Psoas muscle (tissue), 7 donors: ENCODE measurements at regions not wholly inside any gene's neighbourhood (a gene's known extent, or its start where the extent isn't known, plus 50 kb on each side); places are given as distances from the start of the nearest gene placed in this dataset.

Experiments
- ATAC-seq, 4 donors: fragments of 200-7000 bp; cut with Tn5 transposase; one replicate each; pipeline ENCODE4 v1.9.1; 2020; ENCODE audit warnings: moderate library complexity in 3 of 4, mild to moderate bottlenecking in 2 of 4
- DNase-seq, 2 donors: peaks; one replicate each; pipeline ENCODE4 v3.0.0-alpha.2; 2020
- H3K27ac ChIP-seq: fragments of 200-600 bp; one replicate; pipeline ENCODE4 v1.8.0; 2022
- H3K27me3 ChIP-seq, 3 donors: fragments of 200-600 bp in 1 of 3; one replicate each; pipeline versions ENCODE4 v1.6.1 to v1.8.0; 2013 to 2022; ENCODE audit warnings: low read length in 2 of 3, mild to moderate bottlenecking in 2 of 3, moderate library complexity in 1 of 3; ENCODE audit not compliant: insufficient read depth in 3 of 3
- H3K36me3 ChIP-seq, 2 donors: fragments of 200-600 bp in 1 of 2; one replicate each; pipeline versions ENCODE4 v1.6.1 to v1.8.0; 2013 to 2022; ENCODE audit warnings: low read depth in 1 of 2, mild to moderate bottlenecking in 1 of 2, moderate library complexity in 1 of 2; ENCODE audit not compliant: insufficient read depth in 1 of 2
- H3K4me1 ChIP-seq: fragments of 200-600 bp; one replicate; pipeline ENCODE4 v1.8.0; 2022
- H3K4me3 ChIP-seq: fragments of 200-600 bp; one replicate; pipeline ENCODE4 v1.8.0; 2022; ENCODE audit warnings: mild to moderate bottlenecking
- H3K9me3 ChIP-seq: fragments of 200-600 bp; one replicate; pipeline ENCODE4 v1.8.0; 2022
- CTCF ChIP-seq: fragments of 200-600 bp; IDR thresholded peaks from one replicate; pipeline ENCODE4 v1.8.0; 2022; ENCODE audit warnings: antibody characterized with exemption
- WGBS, 3 donors: extraction: QIAGEN DNeasy Blood & Tissue Kit; methylation state at CpG; one replicate each; pipeline versions ENCODE4 v1.1.6 to v1.1.7; 2013; 5-methylcytosine and 5-hydroxymethylcytosine counted together
- intact Hi-C, 2 donors: fragments of 100-400 bp; cut with DNase I; formaldehyde crosslinking; loops; one replicate each; pipeline versions ENCODE4 v1.11.0 to v1.14.2; 2022
- donor health status: healthy with polysubstance abuse.
- donor health status: DM: no; HTN: no; CAD: no; lungs with moderate emphysema.
- donor health status: Bipolar disorder and iron deficiency.
- donor health status: healthy.
- donor health status: DM: yes; HTN: yes; CAD: no.
- donor health status: DM: no; HTN: no; CAD: no.
- donor health status: DM: yes; HTN: yes; CAD: no.

GRCh38 chr6:10307476-10307875 is 107.4 kb downstream of the TFAP2A start:
- peaks cover 0 to 4% (median 2%) of the 10 kb centered on the region in 3 donors for H3K27me3 ChIP-seq
- H3K36me3 ChIP-seq, result no peaks in the 10 kb centered on the region
- no peaks in the 10 kb centered on the region for H3K4me1 ChIP-seq
- H3K4me3 ChIP-seq, result no peak overlapping the region
- no peak overlapping the region for H3K27ac ChIP-seq
- no peak for TF ChIP-seq CTCF
- ATAC-seq (no peak), DNase-seq (no peak)
- intact Hi-C loops, result no loop called here
- WGBS, 3 donors, result 49 to 53% (median 52%) methylated on average over 3 of the region's 3 CpGs
- H3K9me3 ChIP-seq, result no peaks in the 10 kb centered on the region

GRCh38 chr6:10307028-10307427 is 107.8 kb downstream of the TFAP2A start:
- Histone ChIP-seq H3K27ac (no peak overlapping the region), H3K4me1 (no peaks in the 10 kb centered on the region), H3K27me3 (peaks cover 0 to 4% (median 2%) of the 10 kb centered on the region in 3 donors), H3K36me3 (no peaks in the 10 kb centered on the region), H3K9me3 (no peaks in the 10 kb centered on the region), H3K4me3 (no peak overlapping the region)
- no peak for TF ChIP-seq CTCF
- intact Hi-C loops, result no loop called here
- ATAC-seq (no peak), DNase-seq (no peak)
- WGBS, 3 donors, result 92 to 94% (median 92%) methylated on average over 7 of the region's 7 CpGs

GRCh38 chr6:10305790-10306415 is 109.0 kb downstream of the TFAP2A start:
- ATAC-seq, result no peak
- no peaks in the 10 kb centered on the region for H3K4me1 ChIP-seq
- H3K4me3 ChIP-seq, result no peak overlapping the region
- no peaks in the 10 kb centered on the region for H3K36me3 ChIP-seq
- peaks cover 0 to 4% (median under 1%) of the 10 kb centered on the region in 3 donors for H3K27me3 ChIP-seq
- DNase-seq, result no peak
- H3K9me3 ChIP-seq, result no peaks in the 10 kb centered on the region
- 86 to 89% (median 88%) methylated on average over 7 of the region's 7 CpGs for WGBS, 3 donors
- no peak for TF ChIP-seq CTCF
- intact Hi-C loops, result no loop called here
- H3K27ac ChIP-seq, result no peak overlapping the region

- no peak overlapping the region for H3K4me3 ChIP-seq
- no peaks in the 10 kb centered on the region for H3K4me1 ChIP-seq
- no peaks in the 10 kb centered on the region for H3K9me3 ChIP-seq
- intact Hi-C loops, result no loop called here
- no peaks in the 10 kb centered on the region for H3K36me3 ChIP-seq
- TF ChIP-seq CTCF, result no peak
- WGBS, 3 donors, result 77 to 81% (median 79%) methylated on average over 7 of the region's 7 CpGs
- no peak for ATAC-seq
- DNase-seq, result no peak
- H3K27ac ChIP-seq, result no peak overlapping the region
- H3K27me3 ChIP-seq, result no peaks in the 10 kb centered on the region
Observed at GRCh38 chr6:10303608-10304506, 111.0 kb downstream of the TFAP2A start.
